Hepatocyte (in vitro differentiated cells): ENCODE measurements at regions not wholly inside any gene's neighbourhood (a gene's known extent, or its start where the extent isn't known, plus 50 kb on each side); places are given as distances from the start of the nearest gene placed in this dataset.

Source experiments
- EZH2 ChIP-seq: fragments of 200-600 bp; sonication (generic); IDR thresholded peaks from 2 replicates; pipeline ENCODE4 v1.6.1; 2016; ENCODE audit warnings: antibody characterized with exemption, mild to moderate bottlenecking, borderline replicate concordance
- EZH2phosphoT487 ChIP-seq: fragments of 200-600 bp; sonication (generic); IDR thresholded peaks from one replicate; pipeline ENCODE4 v1.6.1; 2018; ENCODE audit warnings: antibody characterized with exemption, mild to moderate bottlenecking, low read depth, moderate library complexity; ENCODE audit not compliant: unreplicated experiment, severe bottlenecking
- TF ChIP-seq, protein P1 (sequence below): fragments of 200-600 bp; sonication (generic); IDR thresholded peaks from 2 replicates; pipeline ENCODE4 v1.5.1; 2016; ENCODE audit warnings: antibody characterized with exemption, mild to moderate bottlenecking; ENCODE audit not compliant: poor library complexity

DNA sequence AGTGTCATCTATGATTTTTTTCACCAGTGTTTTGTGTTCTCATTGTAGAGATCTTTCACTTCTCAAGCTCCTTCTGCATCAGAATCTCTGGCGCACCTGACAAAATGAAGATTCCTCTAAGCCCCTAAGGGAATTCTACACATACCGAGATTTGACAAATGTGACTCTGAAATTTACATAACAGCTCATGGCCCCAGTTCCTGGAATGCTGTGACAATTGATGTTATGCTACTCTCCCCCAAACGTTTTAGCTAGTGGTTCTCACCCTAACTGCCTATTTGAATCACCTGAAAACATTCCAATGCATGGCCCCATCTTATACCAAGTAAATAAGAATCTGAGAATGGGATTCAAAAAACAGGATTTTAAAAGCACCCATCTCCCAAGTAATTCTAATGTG is 162.1 kb upstream of the FKBP1C start:
- TF ChIP-seq EZH2phosphoT487: no peak
- TF ChIP-seq, protein P1, sequence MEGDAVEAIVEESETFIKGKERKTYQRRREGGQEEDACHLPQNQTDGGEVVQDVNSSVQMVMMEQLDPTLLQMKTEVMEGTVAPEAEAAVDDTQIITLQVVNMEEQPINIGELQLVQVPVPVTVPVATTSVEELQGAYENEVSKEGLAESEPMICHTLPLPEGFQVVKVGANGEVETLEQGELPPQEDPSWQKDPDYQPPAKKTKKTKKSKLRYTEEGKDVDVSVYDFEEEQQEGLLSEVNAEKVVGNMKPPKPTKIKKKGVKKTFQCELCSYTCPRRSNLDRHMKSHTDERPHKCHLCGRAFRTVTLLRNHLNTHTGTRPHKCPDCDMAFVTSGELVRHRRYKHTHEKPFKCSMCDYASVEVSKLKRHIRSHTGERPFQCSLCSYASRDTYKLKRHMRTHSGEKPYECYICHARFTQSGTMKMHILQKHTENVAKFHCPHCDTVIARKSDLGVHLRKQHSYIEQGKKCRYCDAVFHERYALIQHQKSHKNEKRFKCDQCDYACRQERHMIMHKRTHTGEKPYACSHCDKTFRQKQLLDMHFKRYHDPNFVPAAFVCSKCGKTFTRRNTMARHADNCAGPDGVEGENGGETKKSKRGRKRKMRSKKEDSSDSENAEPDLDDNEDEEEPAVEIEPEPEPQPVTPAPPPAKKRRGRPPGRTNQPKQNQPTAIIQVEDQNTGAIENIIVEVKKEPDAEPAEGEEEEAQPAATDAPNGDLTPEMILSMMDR: no peak
- no peak for TF ChIP-seq EZH2
